ENCODE measurements at regions not wholly inside any gene's neighbourhood (a gene's known extent, or its start where the extent isn't known, plus 50 kb on each side); places are given as distances from the start of the nearest gene placed in this dataset.

- no peaks in the 10 kb centered on the region for H3K4me1 Mint-ChIP-seq (ENCODE audit: low read depth)
- no peaks in the 10 kb centered on the region for H3K9me3 Mint-ChIP-seq
- no peak for DNase-seq
- no peak overlapping the region for H3K4me3 Mint-ChIP-seq
- no peak for ATAC-seq (replicated peaks in 1 of 2)
- H3K27ac Mint-ChIP-seq, result no peak overlapping the region
- H3K36me3 Mint-ChIP-seq (ENCODE audit: insufficient read depth in 2 of 2), result no peaks in the 10 kb centered on the region
- no peaks in the 10 kb centered on the region for H3K27me3 Mint-ChIP-seq (ENCODE audit: low read depth)
Observed at GRCh38 chr22:48434156-48434867, 1393.4 kb downstream of the BRD1 start.

- Mint-ChIP-seq H3K27ac (no peak overlapping the region), H3K36me3 (ENCODE audit: insufficient read depth in 2 of 2) (no peaks in the 10 kb centered on the region), H3K4me1 (ENCODE audit: low read depth) (no peaks in the 10 kb centered on the region), H3K9me3 (no peaks in the 10 kb centered on the region), H3K4me3 (no peak overlapping the region), H3K27me3 (ENCODE audit: low read depth) (no peaks in the 10 kb centered on the region)
- DNase-seq, result no peak
- no peak for ATAC-seq (replicated peaks in 1 of 2)
Observed at GRCh38 chr22:48433647-48434046, 1394.0 kb downstream of the BRD1 start.

GRCh38 chr22:48432781-48433518 is 1394.7 kb downstream of the BRD1 start:
- H3K4me1 Mint-ChIP-seq (ENCODE audit: low read depth), result no peaks in the 10 kb centered on the region
- H3K36me3 Mint-ChIP-seq (ENCODE audit: insufficient read depth in 2 of 2), result no peaks in the 10 kb centered on the region
- H3K27me3 Mint-ChIP-seq (ENCODE audit: low read depth), result no peaks in the 10 kb centered on the region
- ATAC-seq (replicated peaks in 1 of 2) (no peak), DNase-seq (no peak)
- no peaks in the 10 kb centered on the region for H3K9me3 Mint-ChIP-seq
- no peak overlapping the region for H3K4me3 Mint-ChIP-seq
- H3K27ac Mint-ChIP-seq, result no peak overlapping the region

- H3K36me3 Mint-ChIP-seq (ENCODE audit: insufficient read depth in 2 of 2), result no peaks in the 10 kb centered on the region
- no peak overlapping the region for H3K4me3 Mint-ChIP-seq
- no peak overlapping the region for H3K27ac Mint-ChIP-seq
- no peaks in the 10 kb centered on the region for H3K27me3 Mint-ChIP-seq (ENCODE audit: low read depth)
- ATAC-seq (replicated peaks in 1 of 2), result no peak
- H3K9me3 Mint-ChIP-seq, result no peaks in the 10 kb centered on the region
- H3K4me1 Mint-ChIP-seq (ENCODE audit: low read depth), result no peaks in the 10 kb centered on the region
- DNase-seq, result no peak
Observed at GRCh38 chr22:48431536-48432315, 1395.9 kb downstream of the BRD1 start.

- Mint-ChIP-seq H3K27me3 (ENCODE audit: low read depth) (no peaks in the 10 kb centered on the region), H3K9me3 (no peaks in the 10 kb centered on the region), H3K36me3 (ENCODE audit: insufficient read depth in 2 of 2) (no peaks in the 10 kb centered on the region), H3K4me3 (no peak overlapping the region), H3K27ac (no peak overlapping the region), H3K4me1 (ENCODE audit: low read depth) (no peaks in the 10 kb centered on the region)
- ATAC-seq (replicated peaks in 1 of 2), result no peak
- no peak for DNase-seq
Observed at GRCh38 chr22:48431014-48431413, 1396.7 kb downstream of the BRD1 start.

GRCh38 chr22:48429446-48430020 is 1398.1 kb downstream of the BRD1 start:
- Mint-ChIP-seq H3K9me3 (no peaks in the 10 kb centered on the region), H3K27me3 (ENCODE audit: low read depth) (no peaks in the 10 kb centered on the region), H3K36me3 (ENCODE audit: insufficient read depth in 2 of 2) (no peaks in the 10 kb centered on the region), H3K27ac (no peak overlapping the region), H3K4me3 (no peak overlapping the region), H3K4me1 (ENCODE audit: low read depth) (no peaks in the 10 kb centered on the region)
- DNase-seq (no peak), ATAC-seq (replicated peaks in 1 of 2) (no peak)

GRCh38 chr22:48428631-48429371 is 1398.9 kb downstream of the BRD1 start:
- no peaks in the 10 kb centered on the region for H3K9me3 Mint-ChIP-seq
- no peak overlapping the region for H3K27ac Mint-ChIP-seq
- DNase-seq (no peak), ATAC-seq (replicated peaks in 1 of 2) (no peak)
- no peak overlapping the region for H3K4me3 Mint-ChIP-seq
- no peaks in the 10 kb centered on the region for H3K36me3 Mint-ChIP-seq (ENCODE audit: insufficient read depth in 2 of 2)
- H3K27me3 Mint-ChIP-seq (ENCODE audit: low read depth), result no peaks in the 10 kb centered on the region
- H3K4me1 Mint-ChIP-seq (ENCODE audit: low read depth), result no peaks in the 10 kb centered on the region

- Mint-ChIP-seq H3K9me3 (no peaks in the 10 kb centered on the region), H3K36me3 (ENCODE audit: insufficient read depth in 2 of 2) (no peaks in the 10 kb centered on the region), H3K27ac (no peak overlapping the region), H3K4me1 (ENCODE audit: low read depth) (no peaks in the 10 kb centered on the region), H3K27me3 (ENCODE audit: low read depth) (no peaks in the 10 kb centered on the region), H3K4me3 (no peak overlapping the region)
- DNase-seq (no peak), ATAC-seq (replicated peaks in 1 of 2) (no peak)
Observed at GRCh38 chr22:48427731-48428211, 1399.9 kb downstream of the BRD1 start.

- no peaks in the 10 kb centered on the region for H3K9me3 Mint-ChIP-seq
- no peaks in the 10 kb centered on the region for H3K4me1 Mint-ChIP-seq (ENCODE audit: low read depth)
- no peaks in the 10 kb centered on the region for H3K36me3 Mint-ChIP-seq (ENCODE audit: insufficient read depth in 2 of 2)
- DNase-seq (no peak), ATAC-seq (replicated peaks in 1 of 2) (no peak)
- no peak overlapping the region for H3K27ac Mint-ChIP-seq
- no peak overlapping the region for H3K4me3 Mint-ChIP-seq
- peaks cover under 1% of the 10 kb centered on the region for H3K27me3 Mint-ChIP-seq (ENCODE audit: low read depth)
Observed at GRCh38 chr22:48426466-48427380, 1401.0 kb downstream of the BRD1 start.

GRCh38 chr22:48425641-48426040 is 1402.0 kb downstream of the BRD1 start:
- H3K9me3 Mint-ChIP-seq, result no peaks in the 10 kb centered on the region
- no peak overlapping the region for H3K4me3 Mint-ChIP-seq
- no peaks in the 10 kb centered on the region for H3K36me3 Mint-ChIP-seq (ENCODE audit: insufficient read depth in 2 of 2)
- no peak for ATAC-seq (replicated peaks in 1 of 2)
- no peak overlapping the region for H3K27ac Mint-ChIP-seq
- H3K27me3 Mint-ChIP-seq (ENCODE audit: low read depth), result peaks cover 7% of the 10 kb centered on the region
- no peaks in the 10 kb centered on the region for H3K4me1 Mint-ChIP-seq (ENCODE audit: low read depth)
- DNase-seq, result no peak

GRCh38 chr22:48425091-48425506 is 1402.6 kb downstream of the BRD1 start:
- Mint-ChIP-seq H3K9me3 (no peaks in the 10 kb centered on the region), H3K27me3 (ENCODE audit: low read depth) (peaks cover 12% of the 10 kb centered on the region), H3K27ac (no peak overlapping the region), H3K36me3 (ENCODE audit: insufficient read depth in 2 of 2) (no peaks in the 10 kb centered on the region), H3K4me1 (ENCODE audit: low read depth) (no peaks in the 10 kb centered on the region), H3K4me3 (no peak overlapping the region)
- DNase-seq (no peak), ATAC-seq (replicated peaks in 1 of 2) (no peak)

- Mint-ChIP-seq H3K9me3 (no peaks in the 10 kb centered on the region), H3K27ac (no peak overlapping the region), H3K4me3 (no peak overlapping the region), H3K27me3 (ENCODE audit: low read depth) (peaks cover 13% of the 10 kb centered on the region), H3K4me1 (ENCODE audit: low read depth) (no peaks in the 10 kb centered on the region), H3K36me3 (ENCODE audit: insufficient read depth in 2 of 2) (no peaks in the 10 kb centered on the region)
- no peak for ATAC-seq (replicated peaks in 1 of 2)
- DNase-seq, result no peak
Observed at GRCh38 chr22:48424661-48425060, 1403.0 kb downstream of the BRD1 start.
